ENCODE measurements at regions not wholly inside any gene's neighbourhood (a gene's known extent, or its start where the extent isn't known, plus 50 kb on each side); places are given as distances from the start of the nearest gene placed in this dataset.

- DNase-seq: no peak
- intact Hi-C loops (cut with DNase I): no loop called here
These were observed 154.0 kb upstream of the SDK2 start for GRCh38 chr17:73798111-73798748.

GRCh38 chr17:73799096-73799495 is 154.9 kb upstream of the SDK2 start:
- no peak for DNase-seq
- intact Hi-C loops (cut with DNase I): no loop called here

- DNase-seq: peak in 22 of 42 donors; percentile 11 to 76 (median 41)
- intact Hi-C loops (cut with DNase I): no loop called here
These were observed 155.8 kb upstream of the SDK2 start for GRCh38 chr17:73799781-73800627.

GRCh38 chr17:73800893-73801292 is 156.6 kb upstream of the SDK2 start:
- DNase-seq: peak in 8 of 42 donors; percentile 5 to 54 (median 20)
- intact Hi-C loops (cut with DNase I): no loop called here

GRCh38 chr17:73801455-73802100 is 157.3 kb upstream of the SDK2 start:
- intact Hi-C loops (cut with DNase I): no loop called here
- DNase-seq: no peak

GRCh38 chr17:73802314-73802713 is 158.1 kb upstream of the SDK2 start:
- intact Hi-C loops (cut with DNase I): no loop called here
- DNase-seq: no peak

- no peak for DNase-seq
- intact Hi-C loops (cut with DNase I): no loop called here
These were observed 158.6 kb upstream of the SDK2 start for GRCh38 chr17:73802871-73803270.

GRCh38 chr17:73803964-73804435 is 159.8 kb upstream of the SDK2 start:
- DNase-seq: no peak
- intact Hi-C loops (cut with DNase I): no loop called here

- intact Hi-C loops (cut with DNase I): no loop called here
These were observed 162.5 kb upstream of the SDK2 start for GRCh38 chr17:73806768-73807167.

GRCh38 chr17:73813201-73813600 is 169.0 kb upstream of the SDK2 start:
- intact Hi-C loops (cut with DNase I): no loop called here
- no peak for DNase-seq

More at GRCh38 chr17:73806768-73807167, 162.5 kb upstream of the SDK2 start:
- DNase-seq: no peak

- no peak for DNase-seq
- intact Hi-C loops (cut with DNase I): no loop called here
These were observed 169.8 kb upstream of the SDK2 start for GRCh38 chr17:73814075-73814474.

- intact Hi-C loops (cut with DNase I): no loop called here
- DNase-seq: peak in 1 of 42 donors; percentile 31
These were observed 171.2 kb upstream of the SDK2 start for GRCh38 chr17:73815474-73815873.

- intact Hi-C loops (cut with DNase I): no loop called here
- peak in 2 of 42 donors; percentile 0 to 25 for DNase-seq
These were observed 175.5 kb upstream of the SDK2 start for GRCh38 chr17:73819440-73820395.

GRCh38 chr17:73820686-73821448 is 176.6 kb upstream of the SDK2 start:
- intact Hi-C loops (cut with DNase I): no loop called here
- DNase-seq: peak in 17 of 42 donors; percentile 7 to 64 (median 23)

GRCh38 chr17:73821665-73822064 is 177.4 kb upstream of the SDK2 start:
- DNase-seq: no peak
- intact Hi-C loops (cut with DNase I): no loop called here

- intact Hi-C loops (cut with DNase I): no loop called here
- peak in 1 of 42 donors; percentile 41 for DNase-seq
These were observed 178.1 kb upstream of the SDK2 start for GRCh38 chr17:73822371-73822770.

- intact Hi-C loops (cut with DNase I): no loop called here
- DNase-seq: peak in 2 of 42 donors; percentile 4 to 34
These were observed 179.4 kb upstream of the SDK2 start for GRCh38 chr17:73823684-73824083.

GRCh38 chr17:73824321-73824720 is 180.1 kb upstream of the SDK2 start:
- intact Hi-C loops (cut with DNase I): no loop called here
- DNase-seq: peak in 1 of 42 donors; percentile 19

All from head of caudate nucleus (tissue), 42 donors.